GM18867 (cell line): ENCODE measurements at regions not wholly inside any gene's neighbourhood (a gene's known extent, or its start where the extent isn't known, plus 50 kb on each side); places are given as distances from the start of the nearest gene placed in this dataset.

Experiments used
- ATAC-seq: cut with Tn5 transposase; IDR thresholded peaks from one replicate; pipeline ENCODE4 v1.9.1; 2021; ENCODE audit warnings: mild to moderate bottlenecking, moderate library complexity; ENCODE audit not compliant: unreplicated experiment

DNA sequence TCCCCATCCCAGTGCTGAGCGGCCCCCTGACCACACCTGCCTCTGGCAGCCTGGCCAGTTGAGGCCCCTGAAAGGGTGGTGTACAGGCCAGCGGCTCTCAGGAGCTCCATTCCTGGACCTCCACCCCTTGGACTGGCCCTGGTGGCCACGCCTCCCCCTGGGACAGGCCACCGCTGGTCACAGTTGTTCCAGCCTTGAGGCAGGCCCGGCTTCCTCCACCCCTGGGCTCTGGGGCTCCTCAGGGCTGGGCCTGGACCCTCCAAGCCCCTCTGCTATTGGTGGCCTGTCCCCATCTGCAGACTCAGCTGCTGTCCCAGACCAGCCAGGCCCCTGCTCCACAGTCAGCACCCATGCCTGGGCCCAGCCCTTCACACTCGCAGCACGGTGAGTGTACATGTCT is 93.2 kb upstream of the NKX1-1 start:
- no peak for ATAC-seq

- ATAC-seq = no peak
Observed at GRCh38 chr4:1497189-1497801, 91.1 kb upstream of the NKX1-1 start.

DNA sequence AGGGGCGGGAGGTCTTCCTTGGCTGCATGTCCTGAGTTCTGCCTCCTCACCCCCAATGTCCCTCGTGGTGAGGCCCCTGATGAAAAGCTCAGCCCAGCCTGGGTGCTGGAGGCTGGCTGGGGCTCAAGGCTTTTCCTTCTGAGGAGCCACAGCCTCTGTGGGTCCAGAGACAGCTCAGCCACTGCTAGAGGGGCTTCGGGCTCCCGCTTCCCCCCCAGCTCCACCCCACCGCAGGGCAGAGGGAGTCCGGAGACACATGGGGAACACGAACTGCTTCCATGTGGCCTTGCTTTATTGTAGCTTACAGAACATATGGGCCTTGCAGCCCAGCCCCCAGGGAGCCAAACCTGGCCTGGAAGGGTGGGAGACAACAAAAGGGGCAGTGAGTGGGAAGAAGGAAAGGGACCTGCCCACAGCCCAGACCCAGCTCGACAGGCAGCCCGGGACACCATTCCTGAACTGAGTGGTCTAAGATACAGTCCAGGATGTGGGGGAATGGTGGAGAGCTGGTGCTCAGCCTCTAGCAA is 89.9 kb upstream of the NKX1-1 start:
- no peak for ATAC-seq

DNA sequence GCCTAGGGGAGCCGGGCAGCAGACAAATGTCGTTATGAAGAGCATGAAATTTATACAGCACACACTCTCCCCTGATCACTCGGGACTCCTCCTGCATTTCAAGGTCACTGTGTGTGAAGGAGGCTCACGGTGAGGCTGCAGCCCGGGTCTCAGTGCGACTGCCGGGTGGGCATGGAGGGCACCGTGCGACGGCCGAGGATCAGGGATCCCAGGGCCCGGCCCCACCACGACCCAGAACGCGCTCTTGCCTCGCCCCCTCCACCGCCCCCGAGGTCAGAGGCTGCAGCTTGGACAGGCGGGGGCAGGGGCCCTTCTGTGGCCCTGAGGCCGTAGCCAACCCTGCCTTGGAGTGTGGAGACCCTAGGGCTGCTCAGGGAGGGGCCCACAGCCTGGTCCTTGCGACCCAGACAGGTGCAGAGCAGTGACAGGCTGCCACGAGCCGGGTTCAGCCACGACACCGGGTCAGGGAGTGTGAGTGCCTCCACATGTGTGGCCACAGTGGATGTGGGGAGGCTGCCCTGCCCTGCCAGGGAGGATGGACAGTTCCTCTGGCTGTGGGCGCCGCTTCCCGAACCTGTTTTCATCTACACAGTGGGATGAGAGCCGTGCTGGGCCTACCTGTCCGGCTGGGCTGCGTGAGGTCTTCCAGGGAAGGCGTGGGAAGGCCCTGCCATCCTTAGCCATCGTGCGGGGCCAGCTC is 89.3 kb upstream of the NKX1-1 start:
- ATAC-seq = no peak

GRCh38 chr4:1494416-1495315 is 88.4 kb upstream of the NKX1-1 start:
- ATAC-seq = no peak

- ATAC-seq = no peak
Observed at GRCh38 chr4:1493540-1494287, 87.5 kb upstream of the NKX1-1 start.

- no peak for ATAC-seq
Observed at GRCh38 chr4:1492651-1493539, 86.7 kb upstream of the NKX1-1 start.

- no peak for ATAC-seq
Observed at GRCh38 chr4:1492142-1492457, 85.9 kb upstream of the NKX1-1 start.

DNA sequence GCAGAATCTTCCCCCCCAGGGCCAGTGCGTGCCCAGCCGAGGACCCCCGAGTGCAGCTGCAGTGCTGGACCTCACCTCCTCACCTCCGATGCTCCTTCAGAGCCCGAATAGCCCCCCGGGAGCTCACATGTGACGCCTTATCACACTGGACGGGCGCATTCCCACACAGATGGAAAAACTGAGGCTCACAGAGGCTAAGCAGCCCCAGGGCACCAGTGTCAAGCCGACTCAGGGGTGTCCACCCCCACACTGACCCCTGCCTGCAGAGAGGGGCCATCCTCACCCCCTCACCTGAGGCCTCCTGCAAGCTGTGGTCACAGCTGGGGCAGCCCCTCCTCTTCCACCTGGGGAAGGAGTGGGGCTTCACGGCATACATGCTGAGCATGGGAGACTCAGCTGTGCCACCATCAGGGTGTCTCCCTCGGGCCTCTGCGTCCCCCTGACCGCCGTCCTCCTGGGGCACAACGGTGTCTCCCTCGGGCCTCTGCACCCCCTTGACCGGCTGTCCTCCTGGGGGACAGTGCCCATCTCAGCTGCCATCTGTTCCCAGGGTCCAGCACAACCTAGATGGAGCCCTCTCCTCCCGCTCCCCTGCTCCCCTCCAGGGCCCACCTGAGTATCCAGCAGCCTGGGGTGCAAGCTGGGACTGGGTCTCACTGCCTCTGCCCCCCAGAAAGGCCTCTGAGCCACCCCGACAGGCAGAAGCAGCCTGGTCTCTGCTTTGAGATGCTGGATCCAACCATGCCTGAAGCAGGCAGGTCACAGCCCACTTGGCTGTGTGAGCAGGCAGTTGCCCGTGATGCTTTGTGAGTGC is 85.3 kb upstream of the NKX1-1 start:
- no peak for ATAC-seq

GRCh38 chr4:1490654-1491327 is 84.5 kb upstream of the NKX1-1 start:
- ATAC-seq = no peak

DNA sequence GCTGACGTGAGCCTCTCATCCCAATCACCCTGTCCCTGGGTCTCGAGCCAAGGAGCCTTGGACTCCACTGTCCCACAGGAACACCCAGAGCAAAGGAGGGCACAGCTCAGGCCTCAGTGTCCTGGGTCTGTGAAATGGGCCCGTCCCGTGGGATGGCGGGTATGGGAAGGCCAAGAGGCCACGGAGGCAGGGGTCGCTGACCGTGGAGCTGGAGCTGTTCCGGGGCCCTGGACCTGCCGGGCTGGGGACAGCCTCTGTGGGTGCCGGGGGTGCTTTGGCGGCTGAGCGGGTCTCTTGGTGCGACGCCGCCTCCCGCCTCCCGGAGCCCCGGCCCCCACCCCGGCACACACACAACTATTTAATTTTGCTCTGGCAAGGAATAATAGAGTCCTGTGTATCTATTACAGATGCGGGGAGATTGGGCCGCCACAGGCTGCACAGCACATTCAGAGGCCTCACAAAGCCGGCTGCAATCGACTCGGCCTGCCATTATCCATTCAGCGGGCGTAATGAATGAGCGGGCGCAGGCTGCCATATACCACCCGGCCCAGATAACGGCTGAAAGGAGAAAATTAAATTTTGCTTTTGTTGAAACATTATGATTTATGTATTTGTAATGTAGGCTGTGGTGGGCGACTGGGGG is 83.9 kb upstream of the NKX1-1 start:
- no peak for ATAC-seq

DNA sequence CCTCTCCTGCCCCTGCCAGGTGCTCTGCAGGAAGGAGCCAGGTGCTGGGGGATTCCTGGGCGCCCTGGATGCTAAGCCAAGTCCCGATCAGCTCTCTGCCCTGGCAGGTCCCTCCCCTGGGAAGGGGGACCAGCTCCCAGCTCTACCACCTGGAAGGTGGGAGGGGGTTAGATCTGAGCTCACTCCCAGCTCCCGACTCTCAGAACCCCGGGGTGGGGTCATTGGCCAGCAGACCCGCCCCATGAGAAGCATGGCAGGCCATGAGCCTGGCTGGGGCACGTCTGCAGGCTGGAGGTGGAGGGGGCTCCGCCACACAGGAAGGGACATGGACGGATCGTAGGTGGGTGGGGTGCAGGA is 83.4 kb upstream of the NKX1-1 start:
- ATAC-seq = no peak

DNA sequence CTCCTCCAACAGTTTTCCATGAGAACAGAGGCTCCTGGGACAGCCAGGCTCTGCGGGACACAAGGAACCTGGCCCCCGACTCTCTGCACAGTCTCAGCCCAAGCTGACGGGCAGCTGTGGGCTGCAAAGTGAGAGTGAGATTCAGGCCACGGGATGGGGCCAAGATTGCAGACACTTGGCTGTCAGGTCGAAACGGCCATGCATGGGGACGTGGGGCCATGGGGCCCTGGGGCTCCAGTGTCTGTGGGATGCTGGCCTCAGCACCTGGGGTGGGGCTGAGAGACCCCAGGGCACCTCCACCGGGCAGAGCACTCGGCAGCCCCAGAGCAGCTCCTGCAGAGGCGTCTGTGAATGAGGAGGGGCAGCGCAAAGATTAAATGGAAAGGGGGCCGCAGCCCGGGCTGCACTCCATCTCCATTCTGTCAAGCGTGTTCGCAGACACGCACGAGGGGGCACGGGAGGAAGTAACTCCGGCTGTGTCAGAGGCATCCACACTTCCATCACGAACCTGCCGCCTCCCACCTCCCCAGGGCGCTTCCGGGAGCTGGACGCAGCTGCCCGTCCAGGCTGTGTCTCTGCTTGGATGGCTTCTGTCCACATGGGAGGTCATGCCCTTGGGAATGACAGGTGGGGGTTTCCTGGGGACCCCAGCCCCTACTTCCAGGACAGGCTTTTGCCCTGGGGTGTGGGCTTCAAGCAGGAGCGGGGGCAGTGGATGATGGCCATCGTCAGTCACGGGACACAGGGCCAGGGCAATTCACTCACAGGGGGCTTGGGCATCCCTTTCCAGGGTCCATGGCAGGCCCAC is 82.8 kb upstream of the NKX1-1 start:
- ATAC-seq = no peak

GRCh38 chr4:1488357-1488756 is 82.1 kb upstream of the NKX1-1 start:
- ATAC-seq = no peak

DNA sequence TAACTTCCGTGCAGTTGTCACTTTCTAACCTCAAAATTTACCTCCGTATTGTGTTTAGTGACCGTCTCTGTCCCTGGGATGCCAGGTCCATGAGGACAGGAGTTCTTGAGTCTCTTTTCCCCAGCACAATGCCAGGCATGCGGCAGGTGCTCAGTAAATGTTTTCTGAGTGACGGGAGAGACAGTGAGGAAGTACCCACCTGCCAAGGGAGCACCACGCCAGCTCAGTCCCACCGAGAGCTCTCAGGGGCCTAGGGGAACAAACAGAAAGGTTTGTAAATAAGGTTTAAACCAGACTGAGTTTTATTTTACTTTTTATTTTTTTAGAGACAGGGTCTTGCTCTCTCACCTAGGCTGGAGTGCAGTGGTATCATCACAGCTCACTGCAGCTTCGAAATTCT is 81.5 kb upstream of the NKX1-1 start:
- ATAC-seq = no peak

GRCh38 chr4:1487106-1487505 is 80.9 kb upstream of the NKX1-1 start:
- no peak for ATAC-seq

DNA sequence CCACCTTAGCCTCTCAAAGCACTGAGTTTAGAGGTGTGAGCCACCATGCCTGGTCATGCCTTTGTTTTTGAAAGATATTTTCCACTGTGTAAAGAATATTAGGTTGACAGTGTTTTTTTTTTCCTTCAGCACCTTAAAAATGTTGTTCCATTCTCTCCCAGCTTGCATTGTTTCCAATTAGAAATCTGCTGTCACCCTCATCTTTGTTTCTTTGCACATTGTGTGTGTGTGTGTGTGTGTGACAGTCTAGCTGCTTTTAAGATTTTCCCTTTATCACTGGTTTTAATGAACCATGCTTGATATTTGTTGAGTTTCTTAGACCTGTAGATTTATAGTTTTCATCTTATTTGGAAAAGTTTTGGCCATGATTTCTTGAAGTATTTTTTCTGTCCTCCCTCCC is 79.0 kb upstream of the NKX1-1 start:
- ATAC-seq = no peak
